Colonic mucosa (tissue), 4 donors: ENCODE measurements at regions not wholly inside any gene's neighbourhood (a gene's known extent, or its start where the extent isn't known, plus 50 kb on each side); places are given as distances from the start of the nearest gene placed in this dataset.

Source experiments
- DNase-seq: peaks from one replicate; pipeline ENCODE4 v3.0.0-alpha.2; 2020
- H3K27ac ChIP-seq: fragments of 200-600 bp; one replicate; pipeline ENCODE4 v1.8.0; 2021
- H3K27me3 ChIP-seq: fragments of 200-600 bp; one replicate; pipeline ENCODE4 v1.8.0; 2021
- H3K36me3 ChIP-seq: fragments of 200-600 bp; one replicate; pipeline ENCODE4 v1.8.0; 2021
- H3K4me1 ChIP-seq: fragments of 200-600 bp; one replicate; pipeline ENCODE4 v1.8.0; 2021; ENCODE audit warnings: mild to moderate bottlenecking
- H3K4me3 ChIP-seq: fragments of 200-600 bp; one replicate; pipeline ENCODE4 v1.8.0; 2021
- H3K9ac ChIP-seq, 2 donors: one replicate each; pipeline ENCODE4 v1.7.0; 2013; ENCODE audit warnings: control low read depth in 2 of 2, low read depth in 2 of 2, low read length in 2 of 2
- H3K9me3 ChIP-seq: fragments of 200-600 bp; one replicate; pipeline ENCODE4 v1.8.0; 2021
- intact Hi-C: fragments of 100-400 bp; cut with DNase I; formaldehyde crosslinking; loops from one replicate; pipeline ENCODE4 v1.14.1; 2022
- TF ChIP-seq, protein P1 (sequence below): fragments of 200-600 bp; IDR thresholded peaks from one replicate; pipeline ENCODE4 v1.8.0; 2022; ENCODE audit warnings: antibody characterized with exemption, mild to moderate bottlenecking
- donor health status: healthy.
- donor health status: DM: no; HTN: no; CAD: no.
- donor health status: DM: no; HTN: no; CAD: no.

GRCh38 chr12:84719997-84720396 is 192.6 kb downstream of the SLC6A15 start:
- H3K4me1 ChIP-seq: no peaks in the 10 kb centered on the region
- no peaks in the 10 kb centered on the region for H3K9me3 ChIP-seq
- H3K36me3 ChIP-seq: no peaks in the 10 kb centered on the region
- H3K27ac ChIP-seq: no peak overlapping the region
- H3K27me3 ChIP-seq: no peaks in the 10 kb centered on the region
- H3K4me3 ChIP-seq: no peak overlapping the region
- intact Hi-C loops: no loop called here
- TF ChIP-seq, protein P1, sequence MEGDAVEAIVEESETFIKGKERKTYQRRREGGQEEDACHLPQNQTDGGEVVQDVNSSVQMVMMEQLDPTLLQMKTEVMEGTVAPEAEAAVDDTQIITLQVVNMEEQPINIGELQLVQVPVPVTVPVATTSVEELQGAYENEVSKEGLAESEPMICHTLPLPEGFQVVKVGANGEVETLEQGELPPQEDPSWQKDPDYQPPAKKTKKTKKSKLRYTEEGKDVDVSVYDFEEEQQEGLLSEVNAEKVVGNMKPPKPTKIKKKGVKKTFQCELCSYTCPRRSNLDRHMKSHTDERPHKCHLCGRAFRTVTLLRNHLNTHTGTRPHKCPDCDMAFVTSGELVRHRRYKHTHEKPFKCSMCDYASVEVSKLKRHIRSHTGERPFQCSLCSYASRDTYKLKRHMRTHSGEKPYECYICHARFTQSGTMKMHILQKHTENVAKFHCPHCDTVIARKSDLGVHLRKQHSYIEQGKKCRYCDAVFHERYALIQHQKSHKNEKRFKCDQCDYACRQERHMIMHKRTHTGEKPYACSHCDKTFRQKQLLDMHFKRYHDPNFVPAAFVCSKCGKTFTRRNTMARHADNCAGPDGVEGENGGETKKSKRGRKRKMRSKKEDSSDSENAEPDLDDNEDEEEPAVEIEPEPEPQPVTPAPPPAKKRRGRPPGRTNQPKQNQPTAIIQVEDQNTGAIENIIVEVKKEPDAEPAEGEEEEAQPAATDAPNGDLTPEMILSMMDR: no peak
- no peak overlapping the region for H3K9ac ChIP-seq
- DNase-seq: no peak

- no peaks in the 10 kb centered on the region for H3K27me3 ChIP-seq
- no peak for DNase-seq
- no peak overlapping the region for H3K4me3 ChIP-seq
- no peaks in the 10 kb centered on the region for H3K4me1 ChIP-seq
- H3K36me3 ChIP-seq: no peaks in the 10 kb centered on the region
- H3K9me3 ChIP-seq: no peaks in the 10 kb centered on the region
- TF ChIP-seq, protein P1: no peak
- H3K27ac ChIP-seq: no peak overlapping the region
- no peak overlapping the region for H3K9ac ChIP-seq
- intact Hi-C loops: no loop called here
Observed at GRCh38 chr12:84718906-84719305, 193.7 kb downstream of the SLC6A15 start.

DNA sequence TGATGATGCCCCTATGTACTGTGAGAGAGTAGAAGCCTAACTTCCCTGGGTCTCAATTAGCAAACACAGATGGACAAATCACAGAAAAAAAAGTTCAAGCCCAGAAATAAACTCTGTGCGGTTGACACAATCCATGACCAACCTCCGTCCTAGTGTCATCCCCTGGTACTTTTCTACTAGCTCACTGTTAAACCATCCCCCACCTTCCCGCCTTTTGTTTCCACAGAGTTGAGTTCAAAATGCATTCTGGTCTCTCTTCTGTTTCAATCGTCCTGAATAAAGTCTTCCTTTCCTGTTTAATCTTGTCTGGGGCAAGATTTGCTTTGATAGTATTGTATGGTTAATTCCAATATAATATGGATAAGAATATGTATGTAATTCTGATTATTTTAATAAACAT is 199.9 kb downstream of the SLC6A15 start:
- Histone ChIP-seq H3K27ac (no peak overlapping the region), H3K9ac (no peak overlapping the region), H3K4me1 (no peaks in the 10 kb centered on the region), H3K27me3 (no peaks in the 10 kb centered on the region), H3K4me3 (no peak overlapping the region), H3K9me3 (no peaks in the 10 kb centered on the region), H3K36me3 (no peaks in the 10 kb centered on the region)
- intact Hi-C loops: no loop called here
- DNase-seq: no peak
- TF ChIP-seq, protein P1: no peak

DNA sequence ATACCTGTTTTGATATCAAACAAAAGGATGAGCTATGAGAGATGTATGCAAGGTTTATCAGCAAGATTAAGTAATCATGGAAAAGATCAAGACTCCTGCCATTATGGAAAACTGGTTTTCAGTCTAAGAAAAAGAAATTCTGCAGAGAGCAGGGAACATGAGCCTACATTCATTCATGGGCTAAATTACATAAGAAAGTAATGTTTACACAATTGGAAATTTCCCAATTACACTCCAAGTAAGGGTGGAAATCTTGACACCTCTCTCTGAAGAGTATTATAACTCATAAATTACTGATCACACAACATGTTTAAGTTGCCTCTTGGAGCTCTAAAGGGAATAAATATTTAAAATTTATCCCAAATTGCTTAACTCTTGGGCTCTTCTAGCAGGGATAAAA is 206.2 kb downstream of the SLC6A15 start:
- no peaks in the 10 kb centered on the region for H3K9me3 ChIP-seq
- H3K27ac ChIP-seq: no peak overlapping the region
- H3K4me1 ChIP-seq: no peaks in the 10 kb centered on the region
- TF ChIP-seq, protein P1: no peak
- no peak overlapping the region for H3K4me3 ChIP-seq
- no peak overlapping the region for H3K9ac ChIP-seq
- no peak for DNase-seq
- intact Hi-C loops: no loop called here
- H3K27me3 ChIP-seq: no peaks in the 10 kb centered on the region
- H3K36me3 ChIP-seq: no peaks in the 10 kb centered on the region

DNA sequence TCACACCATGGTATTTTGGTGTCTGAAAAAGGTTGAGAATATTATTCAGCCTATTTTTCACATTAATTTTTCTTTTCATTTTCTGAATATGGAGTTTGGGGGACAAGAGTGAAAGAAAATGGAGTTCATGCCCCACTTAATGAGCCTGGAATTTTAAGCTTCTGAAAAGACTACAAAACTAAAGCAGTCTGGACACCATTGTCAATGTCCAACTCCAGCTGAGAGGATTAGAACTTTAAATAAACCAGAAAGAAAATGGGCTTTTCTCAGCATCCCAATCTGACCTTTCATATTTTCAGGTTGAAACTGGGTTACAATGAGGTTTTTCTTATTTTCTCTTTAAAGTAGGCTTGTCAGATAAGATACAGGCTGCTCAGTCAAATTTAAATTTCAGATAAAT is 207.7 kb downstream of the SLC6A15 start:
- Histone ChIP-seq H3K27ac (no peak overlapping the region), H3K4me1 (no peaks in the 10 kb centered on the region), H3K4me3 (no peak overlapping the region), H3K36me3 (no peaks in the 10 kb centered on the region), H3K9ac (no peak overlapping the region), H3K27me3 (no peaks in the 10 kb centered on the region), H3K9me3 (no peaks in the 10 kb centered on the region)
- TF ChIP-seq, protein P1: no peak
- no peak for DNase-seq
- intact Hi-C loops: no loop called here

DNA sequence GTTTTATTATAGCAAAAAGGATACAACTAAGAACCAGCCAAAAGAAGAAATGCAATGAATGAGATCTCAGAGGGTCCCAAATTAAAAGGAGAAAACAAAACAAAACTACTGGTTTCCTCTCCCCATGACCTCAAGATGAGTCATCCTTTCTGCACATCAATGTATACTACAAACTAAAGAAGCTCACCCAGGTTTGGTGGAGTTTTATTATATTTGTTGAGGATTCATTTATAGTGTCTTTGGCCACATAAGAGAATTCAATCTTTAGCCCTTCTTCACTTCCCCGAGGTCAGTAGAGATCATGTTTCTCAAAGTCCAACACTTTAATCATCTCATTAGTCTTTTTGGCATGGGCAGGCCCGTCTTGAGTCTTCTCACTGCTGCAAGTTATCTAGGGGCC is 210.6 kb downstream of the SLC6A15 start:
- Histone ChIP-seq H3K27me3 (no peaks in the 10 kb centered on the region), H3K9ac (no peak overlapping the region), H3K4me1 (no peaks in the 10 kb centered on the region), H3K36me3 (no peaks in the 10 kb centered on the region), H3K4me3 (no peak overlapping the region), H3K27ac (no peak overlapping the region), H3K9me3 (no peaks in the 10 kb centered on the region)
- TF ChIP-seq, protein P1: no peak
- intact Hi-C loops: no loop called here
- no peak for DNase-seq
